B cell (primary cell): ENCODE measurements at regions not wholly inside any gene's neighbourhood (a gene's known extent, or its start where the extent isn't known, plus 50 kb on each side); places are given as distances from the start of the nearest gene placed in this dataset.

ENCODE experiments used
- ATAC-seq: fragments of 200-7000 bp; cut with Tn5 transposase; one replicate; pipeline ENCODE4 v1.10.0; 2021; ENCODE audit warnings: low read depth, mild to moderate bottlenecking, moderate number of reproducible peaks, moderate library complexity
- CTCF ChIA-PET: fragments of 350-600 bp; sonication (Branson Sonifier 250); formaldehyde crosslinking; loops from one replicate; lab custom pipeline; 2021; ENCODE audit warnings: antibody characterized with exemption, inconsistent platforms; lab: Charles Lee
- POLR2A ChIA-PET: fragments of 350-600 bp; sonication (Branson Sonifier 250); formaldehyde crosslinking; loops from one replicate; lab custom pipeline; 2021; ENCODE audit warnings: antibody characterized with exemption; lab: Charles Lee
- DNase-seq: peaks from one replicate; pipeline ENCODE4 v3.0.0; 2013
- H2AFZ ChIP-seq: 2 replicates; pipeline ENCODE4 v1.6.1; 2012; ENCODE audit warnings: mild to moderate bottlenecking, low read depth, low read length; ENCODE audit not compliant: insufficient read depth, poor library complexity, severe bottlenecking
- H3K27ac ChIP-seq, 2 donors: 1 replicate in 1 of 2; 2 replicates in 1 of 2; pipeline ENCODE4 v1.5.1; 2012 to 2013; ENCODE audit warnings: low read length in 2 of 2, mild to moderate bottlenecking in 2 of 2, moderate library complexity in 1 of 2
- H3K27me3 ChIP-seq, 4 experiments: fragments of 200-600 bp in 1 of 4; sonication (generic) in 1 of 4; replicated peaks in 1 of 4; 1 replicate in 2 of 4; 2 replicates in 2 of 4; pipeline versions ENCODE4 v1.6.1 to v1.7.0; 2013 to 2016; ENCODE audit warnings: low read length in 3 of 4, mild to moderate bottlenecking in 2 of 4, mixed read lengths in 1 of 4, moderate library complexity in 1 of 4; ENCODE audit not compliant: insufficient read depth in 4 of 4, control insufficient read depth in 3 of 4; ENCODE audit errors: control extremely low read depth in 1 of 4
- H3K36me3 ChIP-seq, 2 experiments: replicated peaks in 1 of 2; 1 replicate in 1 of 2; 2 replicates in 1 of 2; pipeline versions ENCODE4 v1.6.1 to v1.7.1; 2013; ENCODE audit warnings: low read length in 1 of 2; ENCODE audit not compliant: insufficient read depth in 2 of 2, control insufficient read depth in 1 of 2; ENCODE audit errors: control extremely low read depth in 1 of 2, extremely low read depth in 1 of 2
- H3K4me1 ChIP-seq, 2 donors: fragments of 200-600 bp in 1 of 2; sonication (generic) in 1 of 2; 1 replicate in 1 of 2; 2 replicates in 1 of 2; pipeline versions ENCODE4 v1.5.1 to v1.6.1; 2013 to 2017; ENCODE audit warnings: low read length in 2 of 2; ENCODE audit not compliant: control insufficient read depth in 2 of 2, insufficient read depth in 2 of 2
- H3K4me2 ChIP-seq: replicated peaks from 2 replicates; pipeline ENCODE3; 2012; ENCODE audit warnings: mild to moderate bottlenecking, low read depth, low read length; ENCODE audit not compliant: poor library complexity, severe bottlenecking
- H3K4me3 ChIP-seq, 5 experiments: fragments of 200-600 bp in 1 of 5; sonication (generic) in 1 of 5; 1 replicate in 3 of 5; 2 replicates in 2 of 5; pipeline versions ENCODE4 v1.5.1 to v1.7.0; 2011 to 2016; ENCODE audit warnings: low read length in 4 of 5, mild to moderate bottlenecking in 4 of 5, low read depth in 2 of 5, control low read depth in 1 of 5, moderate library complexity in 1 of 5; ENCODE audit not compliant: insufficient read depth in 1 of 5; ENCODE audit errors: control extremely low read depth in 1 of 5, extremely low read depth in 1 of 5
- H3K79me2 ChIP-seq: fragments of 200-600 bp; sonication (generic); one replicate; pipeline ENCODE4 v1.6.0; 2016; ENCODE audit warnings: low read length; ENCODE audit not compliant: control insufficient read depth, insufficient read depth
- H3K9ac ChIP-seq: fragments of 200-600 bp; sonication (generic); 2 replicates; pipeline ENCODE4 v1.6.1; 2017; ENCODE audit warnings: mild to moderate bottlenecking, low read length, moderate library complexity
- H3K9me3 ChIP-seq, 3 donors: one replicate each; pipeline versions ENCODE4 v1.6.1 to v1.7.1; 2013; ENCODE audit warnings: low read length in 2 of 3; ENCODE audit not compliant: control insufficient read depth in 2 of 3, insufficient read depth in 1 of 3; ENCODE audit errors: control extremely low read depth in 1 of 3
- H4K20me1 ChIP-seq: 2 replicates; pipeline ENCODE4 v1.6.0; 2012; ENCODE audit warnings: mild to moderate bottlenecking, low read length; ENCODE audit not compliant: insufficient read depth, control insufficient read depth, poor library complexity, severe bottlenecking
- H3K27ac Mint-ChIP-seq: one replicate; pipeline ENCODE4 v1.8.0; 2021; ENCODE audit warnings: mixed read lengths
- H3K27me3 Mint-ChIP-seq: one replicate; pipeline ENCODE4 v1.8.0; 2021; ENCODE audit warnings: mixed read lengths
- H3K4me1 Mint-ChIP-seq: one replicate; pipeline ENCODE4 v1.8.0; 2021; ENCODE audit warnings: mixed read lengths
- H3K4me3 Mint-ChIP-seq: one replicate; pipeline ENCODE4 v1.8.0; 2021; ENCODE audit warnings: mixed read lengths
- H3K9me3 Mint-ChIP-seq: one replicate; pipeline ENCODE4 v1.8.0; 2022; ENCODE audit warnings: mixed read lengths; ENCODE audit not compliant: insufficient read depth
- CTCF ChIP-seq: fragments of 200-600 bp; IDR thresholded peaks from one replicate; pipeline ENCODE4 v1.8.0; 2022; ENCODE audit warnings: antibody characterized with exemption, mild to moderate bottlenecking
- EZH2 ChIP-seq: IDR thresholded peaks from 2 replicates; pipeline ENCODE4 v1.6.1; 2012; ENCODE audit warnings: borderline replicate concordance, low read depth, mild to moderate bottlenecking, moderate library complexity, low read length; ENCODE audit not compliant: insufficient read depth, poor library complexity, severe bottlenecking
- WGBS: methylation state at CpG from one replicate; pipeline ENCODE4 v1.1.5; 2013; ENCODE audit warnings: missing lambda C conversion rate; ENCODE audit not compliant: insufficient coverage; 5-methylcytosine and 5-hydroxymethylcytosine counted together
- intact Hi-C: fragments of 100-400 bp; cut with micrococcal nuclease; formaldehyde crosslinking; loops from one replicate; pipeline ENCODE4 v1.10.0; 2022

GRCh38 chr10:113333313-113333712, 219.5 kb upstream of the HABP2 start:
- POLR2A ChIA-PET: no interaction called here
- intact Hi-C loops: no loop called here

GRCh38 chr10:113335592-113335991, 217.3 kb upstream of the HABP2 start:
- Mint-ChIP-seq H3K27me3 (peaks cover 10% of the 10 kb centered on the region), H3K4me1 (no peaks in the 10 kb centered on the region), H3K27ac (no peak overlapping the region), H3K9me3 (no peaks in the 10 kb centered on the region), H3K4me3 (no peak overlapping the region)
- ChIA-PET CTCF (no interaction called here), POLR2A (no interaction called here)
- no peaks in the 10 kb centered on the region for H3K4me1 ChIP-seq
- WGBS: 90% methylated on average over 2 of the region's 2 CpGs
- no peaks in the 10 kb centered on the region for H3K27me3 ChIP-seq
- intact Hi-C loops: no loop called here
- no peak for ATAC-seq
- no peak overlapping the region for H2AFZ ChIP-seq
- no peaks in the 10 kb centered on the region for H3K79me2 ChIP-seq
- H3K4me2 ChIP-seq: no peak overlapping the region
- no peak for DNase-seq
- no peaks in the 10 kb centered on the region for H3K9me3 ChIP-seq
- no peak overlapping the region for H3K4me3 ChIP-seq
- no peak overlapping the region for H3K27ac ChIP-seq
- TF ChIP-seq CTCF (no peak), EZH2 (no peak)
- no peak overlapping the region for H3K9ac ChIP-seq
- H3K36me3 ChIP-seq: no peaks in the 10 kb centered on the region
- H4K20me1 ChIP-seq: no peaks in the 10 kb centered on the region

More at GRCh38 chr10:113333313-113333712, 219.5 kb upstream of the HABP2 start:
- Histone ChIP-seq H3K36me3 (no peaks in the 10 kb centered on the region), H3K27ac (no peak overlapping the region), H3K4me1 (no peaks in the 10 kb centered on the region), H3K4me3 (no peak overlapping the region), H3K27me3 (no peaks in the 10 kb centered on the region), H3K9ac (no peak overlapping the region), H3K9me3 (no peaks in the 10 kb centered on the region), H2AFZ (no peak overlapping the region), H3K4me2 (no peak overlapping the region), H3K79me2 (no peaks in the 10 kb centered on the region), H4K20me1 (no peaks in the 10 kb centered on the region)
- no peak for DNase-seq
- CTCF ChIA-PET: no interaction called here
- Mint-ChIP-seq H3K27me3 (peaks cover 5% of the 10 kb centered on the region), H3K9me3 (no peaks in the 10 kb centered on the region), H3K27ac (no peak overlapping the region), H3K4me3 (no peak overlapping the region), H3K4me1 (no peaks in the 10 kb centered on the region)
- 100% methylated on average over 1 of the region's 2 CpGs for WGBS
- TF ChIP-seq EZH2 (no peak), CTCF (no peak)
- no peak for ATAC-seq
